ENCODE measurements at regions not wholly inside any gene's neighbourhood (a gene's known extent, or its start where the extent isn't known, plus 50 kb on each side); places are given as distances from the start of the nearest gene placed in this dataset.

DNA sequence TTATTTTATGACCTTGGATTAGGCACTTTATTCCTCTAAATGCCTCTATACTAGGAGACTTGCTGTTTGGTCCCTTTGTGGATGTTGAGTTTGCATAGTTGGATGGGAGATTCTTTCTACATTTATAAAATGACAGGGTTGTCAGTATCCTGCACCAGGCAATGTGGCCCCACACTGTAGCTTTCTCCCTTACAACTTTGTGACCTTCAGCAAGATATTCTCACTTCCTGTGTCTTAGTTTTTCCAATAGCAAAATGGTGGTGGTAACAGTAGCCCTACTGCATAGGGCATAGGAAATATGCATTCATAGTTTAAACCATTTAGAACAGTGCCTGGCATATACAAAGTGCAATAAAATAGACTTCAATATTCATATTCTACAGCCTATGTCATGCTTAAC is 128.3 kb downstream of the TXNL1 start:
- TF ChIP-seq TAF1 (IDR thresholded peaks at IDR 0.05; ENCODE audit: borderline replicate concordance, low read depth, low read length) (no peak), POLR2AphosphoS5 (IDR thresholded peaks at IDR 0.05; ENCODE audit: low read depth, low read length) (no peak), POLR2A (IDR thresholded peaks at IDR 0.05; ENCODE audit: low read depth, low read length) (no peak)
- FAIRE-seq (no peak), DNase-seq (ENCODE audit: insufficient read length) (no peak)

- no peak for FAIRE-seq
- no peak for DNase-seq (ENCODE audit: insufficient read length)
- no peak for TF ChIP-seq POLR2A (IDR thresholded peaks at IDR 0.05; ENCODE audit: low read depth, low read length)
- no peak for TF ChIP-seq POLR2AphosphoS5 (IDR thresholded peaks at IDR 0.05; ENCODE audit: low read depth, low read length)
- TF ChIP-seq TAF1 (IDR thresholded peaks at IDR 0.05; ENCODE audit: borderline replicate concordance, low read depth, low read length) = no peak
These were observed 128.7 kb downstream of the TXNL1 start for GRCh38 chr18:56509656-56510055.

GRCh38 chr18:56508370-56509036 is 129.9 kb downstream of the TXNL1 start:
- no peak for DNase-seq (ENCODE audit: insufficient read length)
- FAIRE-seq = no peak
- TF ChIP-seq TAF1 (IDR thresholded peaks at IDR 0.05; ENCODE audit: borderline replicate concordance, low read depth, low read length) (no peak), POLR2AphosphoS5 (IDR thresholded peaks at IDR 0.05; ENCODE audit: low read depth, low read length) (no peak)

DNA sequence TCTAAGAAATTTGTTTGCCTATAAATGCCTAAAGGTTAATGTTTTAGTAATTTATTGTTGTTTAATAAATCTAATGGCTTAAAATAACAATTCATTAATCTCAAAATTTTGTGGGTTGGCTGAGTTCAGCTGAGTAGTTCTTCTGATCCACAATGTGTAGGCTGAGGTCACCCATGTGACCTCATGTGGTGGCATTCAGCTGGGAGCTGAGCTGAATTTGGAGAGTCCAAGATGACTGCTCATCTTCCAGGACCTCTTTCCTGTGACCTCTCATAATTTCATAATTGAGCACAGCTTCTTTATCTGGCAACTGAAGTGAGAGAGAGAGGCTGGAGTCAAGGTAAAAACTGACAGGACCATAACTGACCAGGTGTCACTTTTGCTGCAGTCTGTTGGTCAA is 132.4 kb downstream of the TXNL1 start:
- TF ChIP-seq TAF1 (IDR thresholded peaks at IDR 0.05; ENCODE audit: borderline replicate concordance, low read depth, low read length) = no peak
- no peak for TF ChIP-seq POLR2A (IDR thresholded peaks at IDR 0.05; ENCODE audit: low read depth, low read length)
- TF ChIP-seq POLR2AphosphoS5 (IDR thresholded peaks at IDR 0.05; ENCODE audit: low read depth, low read length) = no peak
- DNase-seq (ENCODE audit: insufficient read length) = no peak
- FAIRE-seq = no peak

- DNase-seq (ENCODE audit: insufficient read length) = no peak
- TF ChIP-seq TAF1 (IDR thresholded peaks at IDR 0.05; ENCODE audit: borderline replicate concordance, low read depth, low read length) (no peak), POLR2AphosphoS5 (IDR thresholded peaks at IDR 0.05; ENCODE audit: low read depth, low read length) (no peak)
- FAIRE-seq = no peak
These were observed 133.1 kb downstream of the TXNL1 start for GRCh38 chr18:56505293-56505692.

- no peak for FAIRE-seq
- no peak for DNase-seq (ENCODE audit: insufficient read length)
- no peak for TF ChIP-seq POLR2AphosphoS5 (IDR thresholded peaks at IDR 0.05; ENCODE audit: low read depth, low read length)
These were observed 136.5 kb downstream of the TXNL1 start for GRCh38 chr18:56501896-56502295.

GRCh38 chr18:56495884-56496283 is 142.5 kb downstream of the TXNL1 start:
- no peak for TF ChIP-seq TAF1 (IDR thresholded peaks at IDR 0.05; ENCODE audit: borderline replicate concordance, low read depth, low read length)
- TF ChIP-seq POLR2AphosphoS5 (IDR thresholded peaks at IDR 0.05; ENCODE audit: low read depth, low read length) = no peak
- TF ChIP-seq POLR2A (IDR thresholded peaks at IDR 0.05; ENCODE audit: low read depth, low read length) = no peak
- DNase-seq (ENCODE audit: insufficient read length) (no peak), FAIRE-seq (no peak)

DNA sequence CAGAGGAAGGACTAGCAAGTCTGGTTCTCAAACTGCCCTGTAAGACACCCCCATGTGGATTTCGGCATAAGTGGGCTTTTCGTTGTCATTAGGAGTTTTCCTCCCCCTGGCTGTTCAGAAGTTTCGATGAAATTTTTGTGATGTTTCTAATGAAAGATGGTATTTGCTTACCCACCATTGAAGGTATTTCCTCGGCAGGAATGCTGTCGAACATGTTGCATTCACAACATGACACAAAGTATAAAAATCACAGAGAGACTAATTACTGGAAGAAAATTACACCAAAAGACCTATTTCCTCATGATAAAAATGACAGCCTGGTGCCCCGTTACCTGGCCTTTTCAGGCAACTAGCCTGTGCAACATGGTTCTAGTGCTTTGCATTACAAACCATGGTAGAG is 144.9 kb downstream of the TXNL1 start:
- FAIRE-seq = no peak
- DNase-seq (ENCODE audit: insufficient read length) = no peak
- TF ChIP-seq POLR2A (IDR thresholded peaks at IDR 0.05; ENCODE audit: low read depth, low read length) = no peak

DNA sequence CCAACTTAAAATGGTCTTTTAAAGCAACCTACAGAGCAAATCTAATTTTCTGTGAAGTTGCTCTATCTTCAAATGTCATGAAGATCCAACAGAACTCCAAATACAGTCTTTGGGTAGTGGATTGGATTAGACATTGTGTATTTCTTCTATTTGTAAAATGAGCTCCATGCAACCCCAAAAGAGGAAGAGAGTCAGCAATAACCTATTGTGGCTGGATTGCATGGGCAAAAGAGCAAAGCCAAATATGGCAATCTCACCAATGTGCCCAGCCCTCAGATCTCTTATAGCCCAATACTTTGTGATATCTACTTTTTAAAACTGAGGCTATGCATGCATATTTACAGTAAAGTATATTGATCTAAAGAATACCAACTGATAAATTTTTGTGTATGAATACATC is 146.3 kb downstream of the TXNL1 start:
- no peak for FAIRE-seq
- DNase-seq (ENCODE audit: insufficient read length) = no peak
- TF ChIP-seq POLR2A (IDR thresholded peaks at IDR 0.05; ENCODE audit: low read depth, low read length) (no peak), TAF1 (IDR thresholded peaks at IDR 0.05; ENCODE audit: borderline replicate concordance, low read depth, low read length) (no peak), POLR2AphosphoS5 (IDR thresholded peaks at IDR 0.05; ENCODE audit: low read depth, low read length) (no peak)

- no peak for DNase-seq (ENCODE audit: insufficient read length)
- no peak for TF ChIP-seq TAF1 (IDR thresholded peaks at IDR 0.05; ENCODE audit: borderline replicate concordance, low read depth, low read length)
- TF ChIP-seq POLR2AphosphoS5 (IDR thresholded peaks at IDR 0.05; ENCODE audit: low read depth, low read length) = no peak
- no peak for TF ChIP-seq POLR2A (IDR thresholded peaks at IDR 0.05; ENCODE audit: low read depth, low read length)
- no peak for FAIRE-seq
These were observed 147.4 kb downstream of the TXNL1 start for GRCh38 chr18:56490942-56491341.

DNA sequence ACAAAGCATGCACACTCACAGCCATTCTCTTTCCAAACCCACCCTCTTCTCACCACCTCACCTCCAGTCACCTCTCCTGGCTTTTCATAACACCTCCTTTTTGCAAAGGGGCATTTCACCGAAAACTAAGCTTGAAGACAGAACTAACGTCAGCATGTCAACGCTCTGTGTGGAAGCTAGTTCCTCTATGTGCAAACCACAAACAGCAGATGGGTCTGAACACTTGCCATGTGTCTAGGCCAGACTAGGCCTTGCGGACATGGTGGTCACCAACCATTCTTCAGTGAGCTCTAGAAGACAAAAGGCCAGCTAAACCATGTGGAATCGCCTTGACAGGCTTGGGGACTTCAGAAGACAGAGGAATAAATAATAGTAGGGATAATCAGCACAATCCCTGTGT is 148.5 kb downstream of the TXNL1 start:
- no peak for FAIRE-seq
- TF ChIP-seq POLR2A (IDR thresholded peaks at IDR 0.05; ENCODE audit: low read depth, low read length) (no peak), POLR2AphosphoS5 (IDR thresholded peaks at IDR 0.05; ENCODE audit: low read depth, low read length) (no peak), TAF1 (IDR thresholded peaks at IDR 0.05; ENCODE audit: borderline replicate concordance, low read depth, low read length) (no peak)
- no peak for DNase-seq (ENCODE audit: insufficient read length)

GRCh38 chr18:56488739-56489138 is 149.7 kb downstream of the TXNL1 start:
- no peak for TF ChIP-seq TAF1 (IDR thresholded peaks at IDR 0.05; ENCODE audit: borderline replicate concordance, low read depth, low read length)
- no peak for TF ChIP-seq POLR2AphosphoS5 (IDR thresholded peaks at IDR 0.05; ENCODE audit: low read depth, low read length)
- TF ChIP-seq POLR2A (IDR thresholded peaks at IDR 0.05; ENCODE audit: low read depth, low read length) = no peak
- DNase-seq (ENCODE audit: insufficient read length) = no peak
- no peak for FAIRE-seq

DNA sequence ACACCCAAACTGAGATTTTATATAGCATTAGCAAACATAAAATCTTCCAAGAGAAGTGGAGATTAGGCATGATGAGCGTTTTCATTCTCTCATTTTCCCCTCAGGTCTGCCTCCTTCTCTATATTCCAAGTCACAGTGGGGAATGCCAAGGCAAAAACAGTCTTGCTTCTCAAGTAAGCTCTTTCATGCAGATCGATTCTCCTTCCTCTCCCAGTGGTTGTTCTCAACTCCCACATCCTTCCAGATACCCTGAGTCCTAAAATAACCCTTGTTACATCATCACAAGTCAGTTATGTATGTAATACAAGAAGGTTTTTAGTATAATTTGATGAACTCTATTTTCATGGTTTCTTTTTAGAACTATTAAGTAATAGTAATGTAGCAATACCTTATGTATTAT is 150.6 kb downstream of the TXNL1 start:
- no peak for TF ChIP-seq POLR2AphosphoS5 (IDR thresholded peaks at IDR 0.05; ENCODE audit: low read depth, low read length)
- no peak for FAIRE-seq
- no peak for DNase-seq (ENCODE audit: insufficient read length)

All from GM12892 (cell line).